Lower lobe of right lung (tissue), 2 donors: ENCODE measurements at regions not wholly inside any gene's neighbourhood (a gene's known extent, or its start where the extent isn't known, plus 50 kb on each side); places are given as distances from the start of the nearest gene placed in this dataset.
A peak's percentile ranks its signal among the peaks of the same experiment; 100 is the strongest.

Experiments
- ATAC-seq, 2 donors: fragments of 200-7000 bp; cut with Tn5 transposase; one replicate each; pipeline ENCODE4 v1.9.1; 2020 to 2022; ENCODE audit warnings: mild to moderate bottlenecking in 2 of 2, moderate library complexity in 2 of 2
- DNase-seq: peaks from one replicate; pipeline ENCODE4 v3.0.0-alpha.2; 2020
- H3K27ac ChIP-seq: fragments of 200-600 bp; one replicate; pipeline ENCODE4 v1.8.0; 2022
- H3K27me3 ChIP-seq: fragments of 200-600 bp; one replicate; pipeline ENCODE4 v1.8.0; 2022; ENCODE audit warnings: low read depth
- H3K36me3 ChIP-seq: fragments of 200-600 bp; one replicate; pipeline ENCODE4 v1.8.0; 2022; ENCODE audit warnings: mild to moderate bottlenecking
- H3K4me1 ChIP-seq: fragments of 200-600 bp; one replicate; pipeline ENCODE4 v1.8.0; 2022
- H3K4me3 ChIP-seq: fragments of 200-600 bp; one replicate; pipeline ENCODE4 v1.8.0; 2022; ENCODE audit warnings: mild to moderate bottlenecking
- H3K9me3 ChIP-seq: fragments of 200-600 bp; one replicate; pipeline ENCODE4 v1.8.0; 2022
- CTCF ChIP-seq: fragments of 200-600 bp; IDR thresholded peaks from one replicate; pipeline ENCODE4 v1.8.0; 2022; ENCODE audit warnings: antibody characterized with exemption, mild to moderate bottlenecking
- intact Hi-C: fragments of 100-400 bp; cut with DNase I; formaldehyde crosslinking; loops from one replicate; pipeline ENCODE4 v1.11.0; 2022
- donor health status: DM: no; HTN: yes; CAD: no; lungs with severe emphysema.

DNA sequence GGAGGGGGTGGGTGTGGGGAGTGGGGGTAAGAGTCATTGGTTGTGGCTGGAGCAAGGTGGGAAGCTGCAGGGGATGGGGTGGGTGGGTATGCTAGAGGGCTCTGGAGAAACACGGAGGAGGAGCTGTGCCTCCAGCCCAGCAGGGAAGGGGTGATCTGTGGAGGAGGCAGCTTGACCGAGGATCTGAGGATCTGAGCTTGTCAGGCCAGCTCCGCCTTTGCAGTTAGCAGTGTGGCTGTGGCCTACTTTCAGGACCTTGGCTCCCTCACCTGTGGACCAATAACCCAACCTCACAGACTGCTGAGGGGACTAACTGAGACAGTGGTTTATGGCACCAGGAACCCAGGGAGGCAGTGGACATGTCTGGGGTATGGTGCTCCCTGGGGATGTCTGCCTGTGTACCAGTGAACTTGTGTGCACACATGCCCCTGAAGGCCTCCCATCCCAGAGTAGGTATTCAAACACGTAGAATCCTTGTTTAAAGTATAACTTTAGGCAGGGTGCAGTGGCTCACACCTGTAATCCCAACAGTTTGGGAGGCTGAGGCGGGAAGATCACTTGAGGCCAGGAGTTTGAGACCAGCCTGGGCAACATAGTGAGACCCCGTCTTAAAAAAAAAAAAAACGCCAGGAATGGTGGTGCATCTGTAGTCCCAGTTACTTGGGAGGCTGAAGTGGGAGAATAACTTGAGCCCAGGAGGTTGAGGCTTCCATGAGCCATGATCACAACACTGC, 52.5 kb upstream of the LINGO1 start:
- no peaks in the 10 kb centered on the region for H3K9me3 ChIP-seq
- no peak for TF ChIP-seq CTCF
- intact Hi-C loops, result no loop called here
- no peak overlapping the region for H3K27ac ChIP-seq
- H3K27me3 ChIP-seq, result peaks cover 7% of the 10 kb centered on the region
- H3K4me1 ChIP-seq, result no peaks in the 10 kb centered on the region
- H3K36me3 ChIP-seq, result no peaks in the 10 kb centered on the region
- DNase-seq, result no peak
- no peak overlapping the region for H3K4me3 ChIP-seq
- ATAC-seq, result no peak

GRCh38 chr15:77684341-77685081, 51.8 kb upstream of the LINGO1 start:
- TF ChIP-seq CTCF, result no peak
- peaks cover 5% of the 10 kb centered on the region for H3K27me3 ChIP-seq
- intact Hi-C loops, result no loop called here

GRCh38 chr15:77682564-77682963, 49.9 kb upstream of the LINGO1 start:
- H3K27ac ChIP-seq, result no peak overlapping the region
- no peaks in the 10 kb centered on the region for H3K27me3 ChIP-seq
- H3K4me1 ChIP-seq, result no peaks in the 10 kb centered on the region
- DNase-seq, result no peak
- H3K36me3 ChIP-seq, result no peaks in the 10 kb centered on the region
- no peak overlapping the region for H3K4me3 ChIP-seq
- TF ChIP-seq CTCF, result no peak
- ATAC-seq, result no peak
- H3K9me3 ChIP-seq, result no peaks in the 10 kb centered on the region
- intact Hi-C loops, result no loop called here

More at GRCh38 chr15:77684341-77685081, 51.8 kb upstream of the LINGO1 start:
- no peaks in the 10 kb centered on the region for H3K4me1 ChIP-seq
- H3K9me3 ChIP-seq, result no peaks in the 10 kb centered on the region
- H3K4me3 ChIP-seq, result no peak overlapping the region
- H3K36me3 ChIP-seq, result no peaks in the 10 kb centered on the region
- ATAC-seq, result peak in 1 of 2 donors; percentile 18
- no peak for DNase-seq
- H3K27ac ChIP-seq, result no peak overlapping the region
